Mammary epithelial cell (primary cell): ENCODE measurements at regions not wholly inside any gene's neighbourhood (a gene's known extent, or its start where the extent isn't known, plus 50 kb on each side); places are given as distances from the start of the nearest gene placed in this dataset.

ENCODE experiments used
- EZH2 ChIP-seq: IDR thresholded peaks from 2 replicates; pipeline ENCODE4 v1.6.1; 2012; ENCODE audit warnings: low read length, inconsistent platforms, borderline replicate concordance
- TF ChIP-seq, protein P1 (sequence below), 2 donors: IDR thresholded peaks in 1 of 2; conservative IDR thresholded peaks in 1 of 2; 2 replicates each; pipeline ENCODE4 v1.5.1; 2011 to 2012; ENCODE audit warnings: inconsistent platforms in 2 of 2, low read length in 2 of 2, mild to moderate bottlenecking in 2 of 2, control low read depth in 1 of 2, low read depth in 1 of 2; ENCODE audit not compliant: insufficient read depth in 1 of 2; ENCODE audit errors: extremely low read depth in 1 of 2

DNA sequence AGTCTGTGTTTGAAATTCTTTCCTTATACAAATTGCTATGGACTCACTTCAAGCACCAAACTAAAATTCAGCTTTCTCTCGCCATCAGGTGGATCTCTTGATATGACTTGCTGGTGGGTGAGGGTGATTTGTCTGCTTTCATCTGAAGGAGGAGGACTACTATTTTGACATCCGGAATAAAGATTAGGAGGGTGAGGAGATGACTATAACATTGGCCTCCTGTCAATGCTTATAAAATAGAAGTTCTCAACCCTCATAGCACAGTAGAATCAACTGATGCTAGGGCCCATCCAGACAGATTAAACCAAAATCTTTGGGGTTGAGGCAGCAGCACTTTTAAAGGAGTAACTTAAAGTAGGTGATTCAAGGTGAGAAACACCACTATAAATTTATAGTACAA lies 120.4 kb upstream of the DNAJC10 start:
- TF ChIP-seq, protein P1, sequence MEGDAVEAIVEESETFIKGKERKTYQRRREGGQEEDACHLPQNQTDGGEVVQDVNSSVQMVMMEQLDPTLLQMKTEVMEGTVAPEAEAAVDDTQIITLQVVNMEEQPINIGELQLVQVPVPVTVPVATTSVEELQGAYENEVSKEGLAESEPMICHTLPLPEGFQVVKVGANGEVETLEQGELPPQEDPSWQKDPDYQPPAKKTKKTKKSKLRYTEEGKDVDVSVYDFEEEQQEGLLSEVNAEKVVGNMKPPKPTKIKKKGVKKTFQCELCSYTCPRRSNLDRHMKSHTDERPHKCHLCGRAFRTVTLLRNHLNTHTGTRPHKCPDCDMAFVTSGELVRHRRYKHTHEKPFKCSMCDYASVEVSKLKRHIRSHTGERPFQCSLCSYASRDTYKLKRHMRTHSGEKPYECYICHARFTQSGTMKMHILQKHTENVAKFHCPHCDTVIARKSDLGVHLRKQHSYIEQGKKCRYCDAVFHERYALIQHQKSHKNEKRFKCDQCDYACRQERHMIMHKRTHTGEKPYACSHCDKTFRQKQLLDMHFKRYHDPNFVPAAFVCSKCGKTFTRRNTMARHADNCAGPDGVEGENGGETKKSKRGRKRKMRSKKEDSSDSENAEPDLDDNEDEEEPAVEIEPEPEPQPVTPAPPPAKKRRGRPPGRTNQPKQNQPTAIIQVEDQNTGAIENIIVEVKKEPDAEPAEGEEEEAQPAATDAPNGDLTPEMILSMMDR (conservative IDR thresholded peaks at IDR 0.05 in 1 of 2, IDR thresholded peaks at IDR 0.05 in 1 of 2; ENCODE audit: extremely low read depth in 1 of 2, insufficient read depth in 1 of 2, low read depth in 1 of 2, low read length in 2 of 2), result no peak
- no peak for TF ChIP-seq EZH2
